Tibial nerve (tissue), 3 donors: ENCODE measurements at regions not wholly inside any gene's neighbourhood (a gene's known extent, or its start where the extent isn't known, plus 50 kb on each side); places are given as distances from the start of the nearest gene placed in this dataset.

Experiments
- POLR2A ChIP-seq, 2 donors: fragments of 450-650 bp; IDR thresholded peaks; one replicate each; pipeline ENCODE4 v1.6.1; 2017; ENCODE audit warnings: antibody characterized with exemption in 2 of 2, mild to moderate bottlenecking in 2 of 2, moderate library complexity in 2 of 2
- TF ChIP-seq, protein P1 (sequence below), 5 experiments: fragments of 200-600 bp in 3 of 5; fragments of 450-650 bp in 2 of 5; sonication (generic) in 3 of 5; IDR thresholded peaks; one replicate each; pipeline ENCODE4 v1.5.1; 2016 to 2019; ENCODE audit warnings: antibody characterized with exemption in 5 of 5, mild to moderate bottlenecking in 3 of 5, moderate library complexity in 2 of 5

DNA sequence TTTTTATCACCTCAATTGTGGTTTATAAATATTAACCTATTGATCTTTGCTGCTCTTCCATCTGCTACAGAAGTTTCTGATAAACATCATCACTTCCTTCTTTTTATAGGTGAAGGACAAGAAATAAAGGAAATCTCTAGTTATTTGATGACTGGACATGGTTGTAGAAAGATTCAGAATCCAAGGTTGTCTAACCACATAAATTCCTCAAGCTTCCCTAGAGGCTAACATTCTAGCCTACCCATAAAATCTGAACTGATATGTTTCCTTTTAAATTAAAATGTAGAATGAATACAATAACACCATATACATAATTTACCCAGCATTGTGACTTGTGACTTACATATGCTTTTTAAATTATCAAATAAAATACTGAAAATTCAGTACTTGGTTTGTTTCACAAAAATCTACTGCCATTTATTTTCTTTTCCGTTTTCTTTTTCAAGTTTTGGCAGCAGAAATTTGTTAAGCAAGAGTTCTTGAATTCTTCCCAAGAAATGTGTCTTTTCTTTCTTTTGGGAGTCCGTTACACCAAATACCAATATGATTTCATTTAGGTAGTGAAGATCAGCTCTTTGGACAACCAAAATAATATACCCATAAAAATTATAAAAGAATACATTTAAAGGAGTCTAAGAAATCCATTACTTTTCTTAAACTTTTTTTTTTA lies 513.2 kb upstream of the ADGRL2 start:
- TF ChIP-seq POLR2A (IDR thresholded peaks at IDR 0.05): no peak
- TF ChIP-seq, protein P1, sequence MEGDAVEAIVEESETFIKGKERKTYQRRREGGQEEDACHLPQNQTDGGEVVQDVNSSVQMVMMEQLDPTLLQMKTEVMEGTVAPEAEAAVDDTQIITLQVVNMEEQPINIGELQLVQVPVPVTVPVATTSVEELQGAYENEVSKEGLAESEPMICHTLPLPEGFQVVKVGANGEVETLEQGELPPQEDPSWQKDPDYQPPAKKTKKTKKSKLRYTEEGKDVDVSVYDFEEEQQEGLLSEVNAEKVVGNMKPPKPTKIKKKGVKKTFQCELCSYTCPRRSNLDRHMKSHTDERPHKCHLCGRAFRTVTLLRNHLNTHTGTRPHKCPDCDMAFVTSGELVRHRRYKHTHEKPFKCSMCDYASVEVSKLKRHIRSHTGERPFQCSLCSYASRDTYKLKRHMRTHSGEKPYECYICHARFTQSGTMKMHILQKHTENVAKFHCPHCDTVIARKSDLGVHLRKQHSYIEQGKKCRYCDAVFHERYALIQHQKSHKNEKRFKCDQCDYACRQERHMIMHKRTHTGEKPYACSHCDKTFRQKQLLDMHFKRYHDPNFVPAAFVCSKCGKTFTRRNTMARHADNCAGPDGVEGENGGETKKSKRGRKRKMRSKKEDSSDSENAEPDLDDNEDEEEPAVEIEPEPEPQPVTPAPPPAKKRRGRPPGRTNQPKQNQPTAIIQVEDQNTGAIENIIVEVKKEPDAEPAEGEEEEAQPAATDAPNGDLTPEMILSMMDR (IDR thresholded peaks at IDR 0.05): no peak
